ENCODE measurements at regions not wholly inside any gene's neighbourhood (a gene's known extent, or its start where the extent isn't known, plus 50 kb on each side); places are given as distances from the start of the nearest gene placed in this dataset.
A peak's percentile ranks its signal among the peaks of the same experiment; 100 is the strongest.

DNA sequence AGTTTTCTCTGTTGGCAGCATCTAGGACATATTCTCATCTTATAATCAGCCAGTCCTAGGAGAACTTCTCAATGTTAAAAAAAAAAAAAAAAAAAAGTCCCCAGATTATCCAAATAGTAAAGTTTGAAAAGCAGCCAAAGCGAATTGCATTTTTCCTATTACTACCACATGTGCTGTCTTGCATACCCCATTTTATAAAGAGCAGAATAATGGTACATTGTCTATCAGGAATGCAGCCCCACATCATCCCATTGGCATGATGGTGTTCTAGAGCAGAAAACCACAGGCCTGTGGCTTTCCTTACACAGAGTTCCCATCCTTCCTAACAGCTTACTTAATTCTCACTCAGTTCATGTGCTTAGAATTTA, 381.6 kb downstream of the TMEM38B start:
- H4K20me1 ChIP-seq (ENCODE audit: control insufficient read depth, extremely low read depth, insufficient read depth, low read length): no peaks in the 10 kb centered on the region
- no peak overlapping the region for H2AFZ ChIP-seq (ENCODE audit: control insufficient read depth, low read length)
- no peaks in the 10 kb centered on the region for H3K9me1 ChIP-seq (ENCODE audit: control insufficient read depth, extremely low read depth, insufficient read depth, low read length)
- H3K4me2 ChIP-seq (ENCODE audit: control insufficient read depth, extremely low read depth, insufficient read depth, low read depth, low read length): peak overlapping the region; percentile 78
- no peaks in the 10 kb centered on the region for H3K36me3 ChIP-seq (ENCODE audit: control insufficient read depth in 2 of 2, extremely low read depth in 1 of 2, insufficient read depth in 2 of 2, low read length in 2 of 2)
- no peaks in the 10 kb centered on the region for H3K27me3 ChIP-seq (ENCODE audit: control insufficient read depth, extremely low read depth, insufficient read depth, low read length)
- H3K27ac ChIP-seq (ENCODE audit: control insufficient read depth, insufficient read depth, low read length): peak overlapping the region; percentile 77
- no peaks in the 10 kb centered on the region for H3K79me2 ChIP-seq (ENCODE audit: control insufficient read depth, insufficient read depth, low read length)
- no peaks in the 10 kb centered on the region for H3K9me3 ChIP-seq (ENCODE audit: control insufficient read depth, low read depth, low read length)
- peaks cover 33% of the 10 kb centered on the region for H3K4me1 ChIP-seq (ENCODE audit: control insufficient read depth, extremely low read depth, insufficient read depth, low read length)
- FAIRE-seq: peak; percentile 88
- TF ChIP-seq, protein P1, sequence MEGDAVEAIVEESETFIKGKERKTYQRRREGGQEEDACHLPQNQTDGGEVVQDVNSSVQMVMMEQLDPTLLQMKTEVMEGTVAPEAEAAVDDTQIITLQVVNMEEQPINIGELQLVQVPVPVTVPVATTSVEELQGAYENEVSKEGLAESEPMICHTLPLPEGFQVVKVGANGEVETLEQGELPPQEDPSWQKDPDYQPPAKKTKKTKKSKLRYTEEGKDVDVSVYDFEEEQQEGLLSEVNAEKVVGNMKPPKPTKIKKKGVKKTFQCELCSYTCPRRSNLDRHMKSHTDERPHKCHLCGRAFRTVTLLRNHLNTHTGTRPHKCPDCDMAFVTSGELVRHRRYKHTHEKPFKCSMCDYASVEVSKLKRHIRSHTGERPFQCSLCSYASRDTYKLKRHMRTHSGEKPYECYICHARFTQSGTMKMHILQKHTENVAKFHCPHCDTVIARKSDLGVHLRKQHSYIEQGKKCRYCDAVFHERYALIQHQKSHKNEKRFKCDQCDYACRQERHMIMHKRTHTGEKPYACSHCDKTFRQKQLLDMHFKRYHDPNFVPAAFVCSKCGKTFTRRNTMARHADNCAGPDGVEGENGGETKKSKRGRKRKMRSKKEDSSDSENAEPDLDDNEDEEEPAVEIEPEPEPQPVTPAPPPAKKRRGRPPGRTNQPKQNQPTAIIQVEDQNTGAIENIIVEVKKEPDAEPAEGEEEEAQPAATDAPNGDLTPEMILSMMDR (optimal IDR thresholded peaks at IDR 0.05 in 1 of 3, IDR thresholded peaks at IDR 0.05 in 1 of 3, conservative IDR thresholded peaks at IDR 0.05 in 1 of 3; ENCODE audit: extremely low read depth in 1 of 3, insufficient read depth in 2 of 3, low read length in 3 of 3): no peak
- no peak for TF ChIP-seq EZH2 (IDR thresholded peaks at IDR 0.05; ENCODE audit: low read length)
- peak; percentile 65 for DNase-seq (ENCODE audit: low read depth, low spot score)
- peak overlapping the region in 2 of 3 experiments; percentile 39 to 55 for H3K4me3 ChIP-seq (ENCODE audit: control insufficient read depth in 2 of 3, extremely low read depth in 1 of 3, insufficient read depth in 2 of 3, low read depth in 1 of 3, low read length in 3 of 3)
- dilution Hi-C loops (cut with MboI; ENCODE audit: extremely low pct_ligation_motif_present, low sequenced_read_pairs): no loop called here
- H3K9ac ChIP-seq (ENCODE audit: control insufficient read depth, extremely low read depth, insufficient read depth, low read length): no peak overlapping the region

DNA sequence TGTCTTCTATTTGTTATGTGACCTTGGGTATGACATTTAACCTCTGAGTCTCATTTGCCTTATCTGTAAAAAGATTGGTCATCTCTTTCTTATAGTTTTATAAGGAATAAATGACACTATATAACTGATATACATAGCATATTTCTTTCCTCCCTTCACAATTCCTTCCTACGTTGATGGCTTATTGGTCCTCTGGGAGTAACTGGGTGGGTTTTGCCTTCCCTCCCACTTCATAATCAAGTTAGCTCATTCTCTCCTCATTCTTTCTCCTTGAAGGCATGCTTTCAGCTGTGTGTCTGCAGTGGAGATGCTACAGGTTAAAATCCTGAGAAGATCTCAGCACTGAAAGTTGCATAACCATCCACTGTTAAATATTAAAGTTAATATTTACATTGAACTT, 382.4 kb downstream of the TMEM38B start:
- TF ChIP-seq, protein P1 (optimal IDR thresholded peaks at IDR 0.05 in 1 of 3, IDR thresholded peaks at IDR 0.05 in 1 of 3, conservative IDR thresholded peaks at IDR 0.05 in 1 of 3; ENCODE audit: extremely low read depth in 1 of 3, insufficient read depth in 2 of 3, low read length in 3 of 3): no peak
- TF ChIP-seq EZH2 (IDR thresholded peaks at IDR 0.05; ENCODE audit: low read length): no peak
- Histone ChIP-seq H3K4me1 (ENCODE audit: control insufficient read depth, extremely low read depth, insufficient read depth, low read length) (peaks cover 33% of the 10 kb centered on the region), H3K9me3 (ENCODE audit: control insufficient read depth, low read depth, low read length) (no peaks in the 10 kb centered on the region), H3K27me3 (ENCODE audit: control insufficient read depth, extremely low read depth, insufficient read depth, low read length) (no peaks in the 10 kb centered on the region), H3K79me2 (ENCODE audit: control insufficient read depth, insufficient read depth, low read length) (no peaks in the 10 kb centered on the region), H4K20me1 (ENCODE audit: control insufficient read depth, extremely low read depth, insufficient read depth, low read length) (no peaks in the 10 kb centered on the region), H3K27ac (ENCODE audit: control insufficient read depth, insufficient read depth, low read length) (peak overlapping the region; percentile 77), H3K9me1 (ENCODE audit: control insufficient read depth, extremely low read depth, insufficient read depth, low read length) (no peaks in the 10 kb centered on the region), H2AFZ (ENCODE audit: control insufficient read depth, low read length) (peak overlapping the region; percentile 62), H3K4me2 (ENCODE audit: control insufficient read depth, extremely low read depth, insufficient read depth, low read depth, low read length) (peak overlapping the region; percentile 78), H3K9ac (ENCODE audit: control insufficient read depth, extremely low read depth, insufficient read depth, low read length) (no peak overlapping the region), H3K36me3 (ENCODE audit: control insufficient read depth in 2 of 2, extremely low read depth in 1 of 2, insufficient read depth in 2 of 2, low read length in 2 of 2) (no peaks in the 10 kb centered on the region), H3K4me3 (ENCODE audit: control insufficient read depth in 2 of 3, extremely low read depth in 1 of 3, insufficient read depth in 2 of 3, low read depth in 1 of 3, low read length in 3 of 3) (peak overlapping the region in 1 of 3 experiments; percentile 55)
- FAIRE-seq (peak; percentile 55), DNase-seq (ENCODE audit: low read depth, low spot score) (no peak)
- dilution Hi-C loops (cut with MboI; ENCODE audit: extremely low pct_ligation_motif_present, low sequenced_read_pairs): no loop called here
